GM18858 (cell line): ENCODE measurements at regions not wholly inside any gene's neighbourhood (a gene's known extent, or its start where the extent isn't known, plus 50 kb on each side); places are given as distances from the start of the nearest gene placed in this dataset.

ENCODE experiments used
- ATAC-seq: cut with Tn5 transposase; IDR thresholded peaks from one replicate; pipeline ENCODE4 v1.9.1; 2021; ENCODE audit not compliant: unreplicated experiment

DNA sequence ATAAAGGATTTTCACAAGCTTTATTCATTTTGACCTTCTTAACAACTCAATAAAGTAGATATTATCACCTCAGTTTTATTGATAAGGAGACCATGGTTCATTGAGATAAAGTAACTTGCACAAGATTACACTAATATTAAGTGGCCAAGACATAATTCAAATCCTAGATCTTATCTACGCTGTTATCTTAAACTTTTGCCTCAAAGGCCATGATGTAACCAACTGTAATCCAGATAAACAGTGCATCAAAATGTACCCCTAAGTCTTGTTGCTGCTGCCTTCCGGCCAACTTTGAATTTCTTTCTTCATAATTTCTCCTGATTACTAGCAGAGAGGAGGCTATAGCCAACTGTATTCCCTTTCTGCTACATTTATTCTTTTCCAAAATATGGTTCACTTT, 1094.8 kb upstream of the PIK3C3 start:
- ATAC-seq, result no peak

DNA sequence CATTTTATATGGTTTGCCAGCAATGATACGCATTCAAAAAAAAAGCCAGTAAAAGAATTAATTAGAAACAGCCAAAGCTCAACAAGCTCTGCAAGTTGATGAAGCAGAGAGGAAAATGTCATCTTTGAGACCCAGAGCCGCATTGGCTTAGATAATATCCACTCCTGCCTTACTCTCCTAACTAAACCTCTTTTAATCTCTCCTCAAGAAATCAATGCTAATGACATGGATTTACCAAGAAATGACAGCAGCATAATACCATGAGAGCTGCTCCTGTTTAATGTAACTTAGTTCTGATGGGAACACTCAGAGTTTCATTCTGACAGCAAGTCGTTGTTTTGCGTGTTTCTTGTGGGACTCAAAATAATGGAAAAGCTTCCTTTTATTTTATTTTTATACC, 1099.4 kb upstream of the PIK3C3 start:
- no peak for ATAC-seq

DNA sequence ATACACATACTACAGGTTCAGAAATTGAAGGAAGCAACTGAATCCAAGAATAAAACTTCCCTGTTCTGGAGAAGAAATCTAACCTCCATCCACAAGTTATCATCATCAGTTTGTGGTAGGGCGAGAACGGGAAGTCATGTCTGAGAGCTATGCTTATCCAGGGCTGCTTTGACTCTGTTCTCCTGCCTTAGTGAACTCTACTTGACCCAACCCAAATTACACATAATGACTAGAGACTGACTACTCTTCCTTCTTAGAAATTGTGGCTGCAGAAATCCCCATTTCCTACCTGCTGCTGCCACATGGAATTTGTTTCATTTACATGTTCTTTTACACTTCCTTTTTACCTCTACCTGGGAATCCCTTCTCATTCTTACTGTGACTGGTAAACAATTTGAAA, 1102.6 kb upstream of the PIK3C3 start:
- ATAC-seq, result no peak

DNA sequence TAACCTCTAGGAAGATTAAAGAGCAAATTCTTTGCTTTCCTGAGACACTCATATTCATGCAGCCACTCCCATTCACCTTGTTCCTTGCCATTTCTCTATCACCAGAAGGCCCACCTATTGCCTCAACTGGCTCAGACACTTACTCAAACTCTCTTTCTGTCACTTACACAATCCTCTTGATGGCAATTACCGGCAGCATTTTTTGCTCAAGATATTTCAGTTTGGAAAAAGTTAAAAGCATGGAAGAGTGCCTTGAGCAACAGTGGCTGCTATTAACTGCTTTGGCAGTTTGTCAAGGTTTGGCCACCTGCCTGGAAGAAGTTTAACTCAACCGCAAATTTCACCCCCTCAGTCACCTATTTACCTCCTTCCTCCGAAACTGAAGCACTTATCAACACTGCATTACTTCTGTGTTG, 1104.0 kb upstream of the PIK3C3 start:
- ATAC-seq, result no peak

DNA sequence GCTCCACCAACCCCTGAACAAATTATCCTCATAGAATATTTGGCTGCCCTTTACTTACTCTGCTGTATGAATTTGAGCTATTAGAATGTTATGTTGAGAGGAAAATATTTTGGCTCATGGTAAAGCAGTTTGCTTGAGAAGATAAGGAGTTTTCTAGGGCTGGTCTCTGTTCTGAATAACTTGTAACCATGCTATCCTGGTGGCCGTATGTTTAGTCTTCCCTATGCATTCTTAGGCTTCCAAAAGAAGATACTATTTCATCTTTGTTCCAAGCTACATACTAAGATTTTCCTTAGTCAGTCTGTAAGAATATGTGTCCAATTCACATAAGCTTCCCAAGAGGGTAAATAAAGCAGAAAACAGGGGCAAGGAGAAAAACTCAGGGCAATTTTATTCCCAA, 1105.1 kb upstream of the PIK3C3 start:
- ATAC-seq, result no peak

DNA sequence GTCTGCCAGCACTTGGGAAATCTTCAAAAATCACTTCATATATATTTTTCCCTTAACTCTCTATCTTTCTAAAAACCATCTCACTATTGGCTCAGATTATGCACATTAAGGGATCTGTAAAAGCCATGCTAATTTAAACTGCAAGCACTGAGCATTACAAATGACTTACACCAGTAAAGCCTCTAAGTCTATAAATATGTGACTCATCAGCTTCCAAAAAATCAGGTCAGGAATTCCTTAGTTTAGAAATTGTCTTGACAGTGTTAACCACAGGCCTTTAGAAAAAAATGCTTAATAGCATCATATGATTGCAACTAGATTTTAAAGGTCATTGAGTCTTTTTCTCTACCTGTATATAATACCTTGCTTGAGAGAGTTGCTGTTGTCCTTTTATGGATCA, 1113.6 kb upstream of the PIK3C3 start:
- ATAC-seq, result no peak

DNA sequence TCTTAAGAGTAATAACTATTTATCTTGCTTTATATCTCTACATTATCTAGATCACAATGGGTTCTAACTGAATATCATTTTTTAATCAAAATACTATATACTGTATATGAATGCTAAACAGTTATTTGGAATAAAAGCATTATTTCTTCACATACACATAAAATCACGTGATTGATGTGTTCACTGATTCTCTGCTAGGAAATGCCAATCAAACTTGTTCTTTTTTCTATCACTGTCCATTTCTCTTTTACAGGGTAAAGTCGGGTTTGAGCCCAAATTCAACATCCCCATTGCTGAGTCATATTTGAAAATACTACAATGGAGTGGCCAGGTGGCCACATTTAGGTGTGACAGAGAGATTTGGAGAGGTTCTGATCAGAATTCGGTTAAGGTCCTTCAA, 1114.0 kb upstream of the PIK3C3 start:
- no peak for ATAC-seq

DNA sequence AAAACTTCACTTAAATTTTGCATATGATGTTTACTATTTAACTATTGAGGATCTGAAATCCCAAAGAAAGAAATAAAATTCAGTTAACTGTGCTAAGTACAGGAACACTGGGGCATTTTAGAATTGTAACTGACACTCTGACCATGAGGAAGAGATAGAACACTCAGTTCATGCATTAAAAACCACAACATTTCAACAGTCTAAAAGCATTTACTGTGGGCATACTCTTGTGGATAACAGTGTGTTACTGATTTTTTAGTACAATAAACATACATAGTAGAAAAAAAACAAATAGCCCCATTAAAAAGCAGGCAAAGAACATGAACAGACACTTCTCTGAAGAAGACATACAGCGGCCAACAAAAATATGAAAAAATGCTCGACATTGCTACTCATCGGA, 1122.7 kb upstream of the PIK3C3 start:
- no peak for ATAC-seq

DNA sequence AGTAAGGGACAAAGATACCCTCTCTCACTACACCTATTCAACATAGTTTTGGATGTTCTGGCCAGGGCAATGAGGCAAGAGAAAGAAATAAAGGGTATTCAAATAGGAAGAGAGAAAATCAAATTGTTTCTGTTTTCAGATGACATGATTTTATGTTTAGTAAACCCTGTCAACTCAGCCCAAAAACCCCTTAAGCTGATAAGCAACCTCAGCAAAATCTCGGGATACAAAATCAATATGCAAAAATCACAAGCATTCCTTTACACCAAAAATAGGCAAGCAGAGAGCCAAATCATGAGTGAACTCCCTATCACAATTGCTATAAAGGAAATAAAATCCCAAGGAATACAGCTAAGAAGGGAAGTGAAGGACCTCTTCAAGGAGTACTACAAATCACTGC, 1130.7 kb upstream of the PIK3C3 start:
- no peak for ATAC-seq

DNA sequence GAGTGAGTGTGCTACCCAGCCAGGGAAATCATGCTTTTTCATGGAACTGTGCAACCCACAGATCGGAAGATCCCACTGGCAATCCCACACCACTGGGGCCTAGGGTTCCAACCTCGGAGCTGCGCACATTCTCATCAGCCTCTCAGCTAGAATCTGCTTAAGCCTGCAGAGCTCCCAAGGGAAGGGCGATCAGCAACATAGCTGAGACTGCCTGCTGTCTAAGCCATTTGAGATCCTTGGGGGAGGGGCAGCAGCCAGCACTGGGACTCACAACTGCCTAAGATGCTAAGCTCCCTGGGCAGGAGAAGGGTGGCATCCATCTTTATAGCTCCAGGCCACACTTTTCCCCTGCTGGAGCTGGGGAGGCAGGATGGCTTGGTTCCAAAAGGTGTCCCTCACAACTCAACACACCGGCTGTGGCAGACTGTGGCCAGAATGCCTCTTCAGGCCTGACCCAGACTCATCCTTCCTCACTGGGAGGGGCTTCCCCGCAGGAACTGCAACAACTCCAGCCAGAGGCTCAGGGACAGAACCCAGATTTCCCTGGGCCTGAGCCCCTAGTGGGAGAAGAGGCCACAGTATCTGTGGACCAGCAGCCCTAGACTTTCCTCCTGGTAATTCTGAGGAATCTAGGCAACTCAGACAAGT, 1133.3 kb upstream of the PIK3C3 start:
- no peak for ATAC-seq

DNA sequence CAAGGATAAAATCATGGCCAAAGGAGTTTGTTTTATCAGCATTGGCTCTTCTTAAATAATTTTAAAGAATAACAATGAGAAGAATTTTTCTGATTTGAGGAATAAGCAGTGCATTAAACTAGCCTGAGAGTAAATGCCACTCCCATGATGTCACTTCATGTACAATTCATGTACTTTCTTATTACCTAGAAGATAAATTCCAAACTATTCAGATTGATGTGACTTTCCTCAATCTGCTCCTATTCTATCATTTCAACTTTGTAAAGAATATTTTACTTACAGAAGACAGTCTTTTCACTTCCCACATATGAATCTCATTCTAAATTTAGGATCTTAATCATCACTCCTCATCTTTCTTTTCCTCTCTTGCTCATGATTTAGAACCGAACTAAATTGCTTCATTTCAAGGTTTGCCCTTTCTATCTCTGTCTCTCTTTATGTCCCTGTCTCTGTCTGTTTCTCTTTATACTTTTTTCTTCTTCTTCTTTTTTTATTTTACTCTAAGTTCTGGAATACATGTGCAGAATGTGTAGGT, 1142.0 kb upstream of the PIK3C3 start:
- ATAC-seq, result no peak

DNA sequence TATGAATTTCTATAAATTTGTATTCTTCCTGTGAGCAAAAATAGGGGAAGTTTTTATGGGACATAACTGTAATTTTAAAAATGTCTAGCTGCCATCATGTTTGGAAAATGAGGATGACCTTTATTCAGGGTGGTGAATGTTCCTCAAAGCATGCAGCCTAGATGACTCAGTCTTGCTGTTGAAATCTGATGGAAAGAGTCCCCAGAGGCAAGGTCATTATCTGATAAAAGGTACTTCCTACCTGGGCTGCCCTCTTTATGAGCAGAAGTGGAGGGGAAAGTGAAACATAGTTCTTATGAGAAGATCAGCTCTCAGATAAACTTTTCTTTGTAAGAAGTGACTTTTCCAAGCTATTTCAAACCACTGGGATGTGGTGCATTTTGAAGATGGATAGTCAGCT, 1144.7 kb upstream of the PIK3C3 start:
- no peak for ATAC-seq

DNA sequence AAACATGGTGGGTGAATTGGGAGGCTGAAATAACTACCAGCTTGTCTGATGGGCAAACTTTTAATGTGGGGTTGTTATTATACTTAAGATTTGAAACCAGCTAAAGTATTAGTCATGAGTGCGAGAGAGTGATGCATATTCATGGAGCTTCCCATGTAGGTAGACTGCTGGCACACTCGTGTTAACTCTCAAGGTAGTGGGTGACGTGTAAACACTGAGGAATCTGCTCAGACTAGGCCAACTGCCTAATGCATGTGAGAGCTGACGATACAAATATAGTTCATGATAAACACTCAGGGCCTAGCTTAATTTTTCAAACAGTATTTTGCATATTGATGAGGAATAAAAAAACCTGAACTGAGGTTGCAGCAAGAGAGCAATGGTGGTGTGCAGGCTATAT, 1165.7 kb upstream of the PIK3C3 start:
- no peak for ATAC-seq

DNA sequence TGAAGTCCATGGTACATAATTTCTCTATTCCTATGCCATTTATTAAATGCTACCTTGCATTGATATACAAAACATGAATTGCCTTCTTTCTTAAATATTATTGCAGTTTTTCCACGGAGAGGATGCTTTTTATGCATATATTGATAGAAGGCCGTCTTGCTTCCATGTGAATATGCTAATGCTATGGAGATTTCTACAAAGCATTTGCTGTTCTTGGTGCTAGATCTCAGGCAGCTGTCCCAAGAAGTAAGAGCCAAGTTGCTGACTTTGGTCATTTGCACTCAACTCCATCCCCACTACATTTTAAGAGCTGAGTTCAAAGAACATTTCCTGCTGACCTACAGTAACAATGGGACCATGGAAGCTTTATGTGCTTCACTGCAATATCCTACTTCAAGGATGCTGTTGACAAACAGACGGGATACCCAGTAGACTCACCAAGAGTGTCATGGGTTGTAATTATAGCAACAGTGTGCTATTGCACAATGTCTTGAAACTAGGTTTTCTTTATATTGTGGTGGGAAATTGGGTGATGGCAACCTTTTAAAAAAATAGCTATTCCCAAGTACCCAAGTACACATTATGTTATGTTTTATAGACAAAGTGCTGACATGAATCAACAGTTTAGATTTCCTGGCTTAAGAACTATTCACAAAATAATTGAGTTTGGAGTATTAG, 1172.4 kb upstream of the PIK3C3 start:
- ATAC-seq, result no peak

DNA sequence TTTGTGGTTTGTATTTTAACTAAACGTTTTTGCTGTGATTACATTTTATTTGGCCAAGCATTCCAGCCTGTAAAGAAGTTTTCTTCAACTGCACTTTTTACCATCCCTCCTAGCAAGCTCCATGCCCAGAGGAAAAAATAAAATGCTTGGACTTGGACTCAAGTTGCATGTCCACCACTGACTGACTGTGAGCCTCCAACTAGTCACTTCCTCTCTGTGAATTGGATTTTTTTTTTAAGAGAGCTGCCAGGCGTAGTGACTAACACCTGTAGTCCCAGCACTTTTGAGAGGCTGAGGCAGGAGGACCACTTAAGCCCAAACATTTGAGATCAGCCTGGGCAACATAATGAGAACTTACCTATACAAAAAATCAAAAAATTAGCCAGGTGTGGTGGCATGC, 1185.2 kb upstream of the PIK3C3 start:
- ATAC-seq, result no peak

DNA sequence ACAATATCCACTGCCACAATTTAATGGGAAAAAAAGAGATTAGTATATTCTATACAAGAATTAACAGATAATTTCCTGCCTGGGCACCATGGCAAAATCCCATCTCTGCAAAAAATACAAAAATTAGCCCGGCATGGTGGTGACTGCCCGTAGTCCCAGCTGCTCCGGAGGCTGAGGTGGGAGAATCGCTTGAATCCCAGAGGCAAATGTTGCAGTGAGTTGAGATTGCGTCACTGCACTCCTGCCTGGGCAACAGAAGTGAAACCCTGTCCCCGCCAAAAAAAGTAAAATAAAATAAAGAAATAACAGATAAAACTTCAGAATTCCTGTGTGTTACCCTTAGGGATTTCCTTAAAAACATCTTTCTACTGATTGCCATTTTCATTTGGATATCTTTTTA, 1194.8 kb upstream of the PIK3C3 start:
- ATAC-seq, result no peak

DNA sequence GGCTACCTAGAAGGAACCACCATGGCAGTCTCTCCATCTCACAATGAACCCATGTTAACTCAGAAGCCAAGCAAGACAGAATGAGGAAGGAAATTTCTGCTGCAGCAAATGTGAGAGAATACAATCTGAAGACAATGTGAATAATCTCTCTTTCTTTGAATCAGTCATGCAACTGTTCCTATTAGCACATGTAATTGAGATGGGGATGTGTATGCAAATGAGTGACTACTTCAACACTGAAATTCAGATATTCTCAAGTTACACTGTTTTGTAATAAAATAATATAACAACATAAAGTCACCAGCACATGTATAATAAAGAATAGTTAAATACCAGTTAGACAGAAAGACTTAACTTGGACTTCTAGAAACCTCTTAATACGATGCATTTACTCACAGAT, 1200.6 kb upstream of the PIK3C3 start:
- ATAC-seq, result no peak

DNA sequence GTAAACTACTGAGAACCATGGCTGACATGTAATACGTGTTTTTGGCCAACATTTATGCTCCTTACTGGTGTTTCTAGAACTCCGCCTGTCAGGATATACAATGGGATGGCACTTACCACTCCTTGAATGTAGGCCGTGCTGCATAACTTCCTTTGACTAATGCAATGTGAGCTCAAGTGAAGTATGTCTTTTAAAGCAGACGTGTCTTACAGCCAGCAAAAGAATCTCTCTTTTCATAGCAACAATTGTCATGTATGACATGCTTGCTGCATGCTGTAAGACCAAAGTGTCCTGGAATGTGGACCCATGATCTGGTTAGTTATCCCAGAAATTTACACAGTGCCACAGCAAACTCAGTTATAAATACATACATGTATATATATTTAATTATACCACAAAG, 1202.7 kb upstream of the PIK3C3 start:
- ATAC-seq, result no peak

DNA sequence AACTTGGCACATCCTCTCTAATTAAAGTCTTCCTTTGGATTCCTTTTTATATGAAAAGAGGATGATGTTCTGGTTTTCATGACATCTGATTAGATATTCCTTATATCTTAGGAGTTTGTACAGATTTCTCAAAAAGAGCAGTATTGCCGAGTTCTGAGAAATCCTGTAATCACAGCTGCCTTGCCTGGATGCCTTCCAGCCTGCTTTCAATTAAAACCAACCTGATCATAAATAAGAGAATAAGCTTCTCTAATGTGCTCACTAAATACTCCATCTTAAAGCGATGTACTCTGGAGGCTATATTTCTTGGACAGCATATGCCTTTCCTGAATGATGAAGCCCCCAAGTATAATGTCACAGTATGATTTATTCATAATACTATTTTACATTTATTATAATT, 1203.8 kb upstream of the PIK3C3 start:
- ATAC-seq, result no peak

DNA sequence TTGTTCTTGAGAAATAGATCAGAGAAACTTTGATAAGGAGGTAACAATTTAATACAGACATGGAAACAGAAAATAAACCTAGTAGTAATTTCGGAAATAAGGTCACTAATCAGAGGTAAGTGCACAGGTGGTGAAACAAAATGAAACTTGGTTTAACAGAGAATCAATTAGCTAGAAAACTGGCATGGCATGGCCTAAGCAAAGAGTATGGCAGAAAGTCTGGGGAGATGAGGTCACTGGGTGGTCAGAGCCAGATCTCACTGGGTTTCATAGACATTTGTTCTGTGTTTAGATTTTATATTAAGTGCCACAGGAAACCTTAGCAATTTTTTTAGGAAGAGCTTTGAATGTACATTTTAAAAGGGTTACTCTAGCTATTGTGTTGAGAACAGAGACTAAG, 1216.0 kb upstream of the PIK3C3 start:
- ATAC-seq, result no peak

DNA sequence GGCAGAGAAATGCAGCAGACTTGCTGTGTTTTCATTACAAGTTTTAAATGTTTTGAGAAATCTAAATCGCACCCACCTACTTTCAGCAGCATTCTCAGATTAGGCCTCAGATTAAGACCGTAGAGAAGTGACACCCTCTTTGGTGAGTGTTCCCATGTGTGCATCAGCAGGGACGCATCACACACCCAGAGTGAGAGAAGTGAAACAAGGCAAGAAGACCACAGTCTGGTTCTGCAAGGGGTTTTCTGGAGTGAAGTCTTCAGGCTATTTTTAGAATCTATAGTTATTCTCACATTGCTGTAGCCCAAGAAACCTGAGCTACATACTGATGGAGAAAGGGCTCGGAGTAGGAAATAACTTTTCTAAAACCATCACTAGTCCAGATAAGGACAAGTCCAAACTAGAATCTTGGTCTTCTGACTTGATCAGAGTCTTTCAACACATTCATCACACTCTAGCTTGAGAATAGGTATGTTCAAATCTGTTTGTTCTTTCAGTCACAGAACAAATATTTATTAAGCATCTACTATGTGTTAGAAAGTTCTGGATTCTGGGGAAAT, 1216.6 kb upstream of the PIK3C3 start:
- peak; percentile 69 for ATAC-seq

DNA sequence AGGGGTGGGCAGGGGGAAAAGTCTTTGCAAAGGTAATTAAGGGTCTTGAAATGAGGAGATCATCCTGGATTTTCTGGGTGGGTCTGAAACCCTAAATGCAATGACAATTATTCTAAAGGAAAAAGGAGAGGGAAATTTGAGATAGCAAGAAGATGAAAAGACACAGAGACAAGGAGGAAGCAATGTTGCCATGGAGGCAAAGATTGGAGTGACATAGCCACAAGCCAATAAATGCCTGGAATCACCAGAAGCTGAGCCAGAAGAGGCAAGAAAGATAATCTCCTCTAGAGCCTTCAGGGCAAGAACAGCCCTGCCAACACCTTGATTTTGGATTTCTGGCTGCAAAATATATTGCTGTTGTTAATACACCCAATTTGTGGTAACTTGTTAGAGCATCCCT, 1246.3 kb upstream of the PIK3C3 start:
- ATAC-seq, result no peak

DNA sequence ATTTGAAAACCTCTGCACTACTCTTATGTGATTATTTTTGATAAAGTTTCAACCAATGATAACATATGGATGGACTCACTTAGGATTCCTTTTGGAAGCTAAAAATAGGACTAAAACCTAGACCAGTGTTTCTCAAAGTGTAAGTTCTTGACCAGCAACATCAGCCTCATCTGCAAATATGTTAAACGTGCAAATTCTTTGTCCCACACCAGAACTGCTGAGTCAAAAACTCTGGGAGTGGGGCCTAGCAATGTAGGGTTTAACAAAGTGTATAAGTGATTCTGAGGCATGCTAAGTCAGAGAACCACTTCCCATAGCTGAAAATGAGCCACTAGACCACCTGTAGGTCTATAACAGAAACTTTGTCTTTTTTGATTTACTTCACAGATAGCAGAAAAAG, 1247.2 kb upstream of the PIK3C3 start:
- ATAC-seq, result no peak
